Esophagus muscularis mucosa (tissue), 4 donors: ENCODE measurements at regions not wholly inside any gene's neighbourhood (a gene's known extent, or its start where the extent isn't known, plus 50 kb on each side); places are given as distances from the start of the nearest gene placed in this dataset.

Experiments used
- DNase-seq: peaks from one replicate; pipeline ENCODE4 v3.0.0-alpha.2; 2017; ENCODE audit errors: extremely low spot score
- H3K27ac ChIP-seq, 4 donors: fragments of 200-600 bp; sonication (generic); replicated peaks in 1 of 4; 1 replicate in 3 of 4; 2 replicates in 1 of 4; pipeline ENCODE4 v1.5.1; 2016 to 2019; ENCODE audit warnings: mild to moderate bottlenecking in 1 of 4
- H3K27me3 ChIP-seq, 4 donors: fragments of 200-600 bp; sonication (generic); one replicate each; pipeline versions ENCODE4 v1.5.1 to v1.6.0; 2016 to 2019
- H3K36me3 ChIP-seq, 4 donors: fragments of 200-600 bp; sonication (generic); one replicate each; pipeline ENCODE4 v1.5.1; 2016 to 2019
- H3K4me1 ChIP-seq, 4 donors: fragments of 200-600 bp; sonication (generic); one replicate each; pipeline ENCODE4 v1.5.1; 2016 to 2019
- H3K4me3 ChIP-seq, 4 donors: fragments of 200-600 bp; sonication (generic); 1 replicate in 2 of 4; 2 replicates in 2 of 4; pipeline ENCODE4 v1.5.1; 2016 to 2019; ENCODE audit warnings: mild to moderate bottlenecking in 4 of 4, moderate library complexity in 1 of 4
- H3K9me3 ChIP-seq, 4 donors: fragments of 200-600 bp; sonication (generic); 1 replicate in 3 of 4; 2 replicates in 1 of 4; pipeline ENCODE4 v1.5.1; 2016 to 2019
- EP300 ChIP-seq: sonication (generic); formaldehyde crosslinking; IDR thresholded peaks from one replicate; pipeline ENCODE4 v1.6.1; 2017; ENCODE audit warnings: antibody characterized with exemption
- POLR2A ChIP-seq: fragments of 450-650 bp; IDR thresholded peaks from one replicate; pipeline ENCODE4 v1.6.1; 2017; ENCODE audit warnings: antibody characterized with exemption, moderate library complexity, mild to moderate bottlenecking, low read depth
- POLR2AphosphoS5 ChIP-seq, 2 donors: sonication (generic); formaldehyde crosslinking; IDR thresholded peaks; one replicate each; pipeline ENCODE4 v1.6.1; 2017; ENCODE audit warnings: antibody characterized with exemption in 2 of 2
- WGBS: methylation state at CpG from one replicate; pipeline ENCODE4 v1.1.5; 2018; 5-methylcytosine and 5-hydroxymethylcytosine counted together
- intact Hi-C: fragments of 100-400 bp; cut with DNase I; formaldehyde crosslinking; loops from one replicate; pipeline ENCODE4 v1.15.1; 2023
- small RNA-seq, 3 donors: library from RNA; depleted of rRNA; stranded (forward); fragments of <200 nt; gene quantifications; one replicate each; pipeline ENCODE3, GENCODE V24; 2016
- TF ChIP-seq, protein P1 (sequence below), 3 experiments: fragments of 200-600 bp in 2 of 3; fragments of 450-650 bp in 1 of 3; sonication (generic) in 2 of 3; IDR thresholded peaks; one replicate each; pipeline ENCODE4 v1.5.1; 2017 to 2019; ENCODE audit warnings: antibody characterized with exemption in 3 of 3, mild to moderate bottlenecking in 2 of 3, moderate library complexity in 1 of 3

- 25% methylated on average over 3 of the region's 3 CpGs for WGBS
- no peak for DNase-seq
- Histone ChIP-seq H3K27ac (no peak overlapping the region), H3K4me3 (no peak overlapping the region), H3K9me3 (no peaks in the 10 kb centered on the region), H3K36me3 (no peaks in the 10 kb centered on the region), H3K27me3 (no peaks in the 10 kb centered on the region), H3K4me1 (peaks cover 7 to 28% (median 8%) of the 10 kb centered on the region in 4 donors)
- no peak for TF ChIP-seq EP300
- TF ChIP-seq, protein P1, sequence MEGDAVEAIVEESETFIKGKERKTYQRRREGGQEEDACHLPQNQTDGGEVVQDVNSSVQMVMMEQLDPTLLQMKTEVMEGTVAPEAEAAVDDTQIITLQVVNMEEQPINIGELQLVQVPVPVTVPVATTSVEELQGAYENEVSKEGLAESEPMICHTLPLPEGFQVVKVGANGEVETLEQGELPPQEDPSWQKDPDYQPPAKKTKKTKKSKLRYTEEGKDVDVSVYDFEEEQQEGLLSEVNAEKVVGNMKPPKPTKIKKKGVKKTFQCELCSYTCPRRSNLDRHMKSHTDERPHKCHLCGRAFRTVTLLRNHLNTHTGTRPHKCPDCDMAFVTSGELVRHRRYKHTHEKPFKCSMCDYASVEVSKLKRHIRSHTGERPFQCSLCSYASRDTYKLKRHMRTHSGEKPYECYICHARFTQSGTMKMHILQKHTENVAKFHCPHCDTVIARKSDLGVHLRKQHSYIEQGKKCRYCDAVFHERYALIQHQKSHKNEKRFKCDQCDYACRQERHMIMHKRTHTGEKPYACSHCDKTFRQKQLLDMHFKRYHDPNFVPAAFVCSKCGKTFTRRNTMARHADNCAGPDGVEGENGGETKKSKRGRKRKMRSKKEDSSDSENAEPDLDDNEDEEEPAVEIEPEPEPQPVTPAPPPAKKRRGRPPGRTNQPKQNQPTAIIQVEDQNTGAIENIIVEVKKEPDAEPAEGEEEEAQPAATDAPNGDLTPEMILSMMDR (IDR thresholded peaks at IDR 0.05): no peak
- no peak for TF ChIP-seq POLR2A
- TF ChIP-seq POLR2AphosphoS5 (IDR thresholded peaks at IDR 0.05): no peak
- intact Hi-C loops: no loop called here
Measured at GRCh38 chr13:31970231-31970930, 61.2 kb upstream of the FRY start.

DNA sequence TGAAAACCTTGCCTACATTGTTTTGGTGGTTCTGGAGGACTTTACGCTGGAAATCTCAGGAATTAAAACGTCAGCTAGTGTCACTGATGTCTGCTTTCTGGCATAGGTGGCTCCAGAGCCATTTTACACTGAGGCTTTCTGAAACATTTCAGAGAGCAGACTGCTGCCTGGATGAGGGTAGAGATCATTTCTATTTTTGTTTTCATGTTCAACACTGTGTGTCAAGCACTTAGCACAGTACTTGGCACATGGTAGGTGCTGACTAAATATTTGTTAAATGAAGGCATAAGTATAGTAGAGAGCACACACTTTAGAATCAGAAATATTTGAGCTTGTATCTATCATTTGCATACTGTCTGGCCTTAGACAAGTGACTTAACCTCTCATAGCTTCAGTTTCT lies 59.1 kb upstream of the FRY start:
- Histone ChIP-seq H3K4me3 (no peak overlapping the region), H3K36me3 (no peaks in the 10 kb centered on the region), H3K9me3 (no peaks in the 10 kb centered on the region), H3K4me1 (peaks cover 0 to 18% (median 2%) of the 10 kb centered on the region in 4 donors), H3K27me3 (no peaks in the 10 kb centered on the region), H3K27ac (no peak overlapping the region)
- intact Hi-C loops: no loop called here
- WGBS: 85% methylated on average over 2 of the region's 2 CpGs
- DNase-seq: no peak
- TF ChIP-seq POLR2A (no peak), EP300 (no peak), POLR2AphosphoS5 (IDR thresholded peaks at IDR 0.05) (no peak)
- TF ChIP-seq, protein P1 (IDR thresholded peaks at IDR 0.05): no peak

DNA sequence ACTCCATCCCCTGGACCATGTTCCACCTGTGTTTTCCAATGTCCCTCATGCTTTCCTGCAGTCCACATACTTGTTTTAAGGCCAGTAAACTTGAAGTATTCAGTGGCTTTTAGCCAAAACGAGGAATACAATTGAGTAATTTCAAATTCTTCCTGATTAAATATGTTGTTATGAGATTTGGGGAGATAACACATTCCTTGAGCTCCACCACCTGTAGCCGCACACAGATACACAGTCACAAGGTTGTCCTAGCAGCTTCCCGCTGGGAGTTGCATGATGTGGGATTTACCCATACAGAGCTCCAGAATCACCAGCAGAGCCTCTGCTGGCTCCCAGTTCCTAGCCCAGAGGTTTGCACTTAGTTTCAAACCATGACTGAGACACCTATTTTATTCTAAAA lies 53.6 kb upstream of the FRY start:
- Histone ChIP-seq H3K4me3 (no peak overlapping the region), H3K36me3 (no peaks in the 10 kb centered on the region), H3K27ac (no peak overlapping the region), H3K4me1 (peaks cover 0 to under 1% (median 0%) of the 10 kb centered on the region in 4 donors), H3K27me3 (no peaks in the 10 kb centered on the region), H3K9me3 (no peaks in the 10 kb centered on the region)
- 77% methylated on average over 3 of the region's 3 CpGs for WGBS
- no peak for DNase-seq
- TF ChIP-seq EP300: no peak
- TF ChIP-seq, protein P1 (IDR thresholded peaks at IDR 0.05): no peak
- TF ChIP-seq POLR2AphosphoS5 (IDR thresholded peaks at IDR 0.05): no peak
- no peak for TF ChIP-seq POLR2A
- intact Hi-C loops: no loop called here

- no peak for TF ChIP-seq POLR2A
- TF ChIP-seq EP300: no peak
- TF ChIP-seq, protein P1 (IDR thresholded peaks at IDR 0.05): no peak
- TF ChIP-seq POLR2AphosphoS5 (IDR thresholded peaks at IDR 0.05): no peak
- WGBS: 61% methylated on average over 1 of the region's 1 CpG
- no peaks in the 10 kb centered on the region for H3K4me1 ChIP-seq
- DNase-seq: no peak
- H3K36me3 ChIP-seq: no peaks in the 10 kb centered on the region
- no peaks in the 10 kb centered on the region for H3K27me3 ChIP-seq
- H3K9me3 ChIP-seq: no peaks in the 10 kb centered on the region
- H3K27ac ChIP-seq: no peak overlapping the region
- intact Hi-C loops: no loop called here
- no peak overlapping the region for H3K4me3 ChIP-seq
Measured at GRCh38 chr13:31980830-31981229, 50.7 kb upstream of the FRY start.

Small RNA genes in the stretch of these regions (small RNA-seq; reads per million reads assigned to genes)
- 0 reads per million in 3 donors for gene RF00017
